Adipocyte (in vitro differentiated cells): ENCODE measurements at regions not wholly inside any gene's neighbourhood (a gene's known extent, or its start where the extent isn't known, plus 50 kb on each side); places are given as distances from the start of the nearest gene placed in this dataset.

Source experiments
- DNase-seq: peaks from one replicate; pipeline ENCODE4 v3.0.0-alpha.2; 2015; ENCODE audit warnings: low read depth
- H3K27me3 ChIP-seq: replicated peaks from 2 replicates; pipeline ENCODE4 v1.7.0; 2013; ENCODE audit warnings: mild to moderate bottlenecking, low read length, moderate library complexity; ENCODE audit not compliant: control insufficient read depth, insufficient read depth
- H3K36me3 ChIP-seq: 2 replicates; pipeline ENCODE4 v1.7.0; 2013; ENCODE audit warnings: low read length, mild to moderate bottlenecking, moderate library complexity; ENCODE audit not compliant: control insufficient read depth, insufficient read depth, severe bottlenecking
- H3K4me1 ChIP-seq: 2 replicates; pipeline ENCODE4 v1.7.0; 2013; ENCODE audit warnings: mild to moderate bottlenecking, low read length, moderate library complexity; ENCODE audit not compliant: control insufficient read depth, insufficient read depth
- H3K4me3 ChIP-seq: 2 replicates; pipeline ENCODE4 v1.7.0; 2013; ENCODE audit warnings: mild to moderate bottlenecking, low read length, moderate library complexity
- H3K9ac ChIP-seq: 2 replicates; pipeline ENCODE4 v1.7.0; 2013; ENCODE audit warnings: mild to moderate bottlenecking, low read length, moderate library complexity
- H3K9me3 ChIP-seq: 2 replicates; pipeline ENCODE4 v1.7.0; 2013; ENCODE audit warnings: mild to moderate bottlenecking, low read length, moderate library complexity; ENCODE audit not compliant: control insufficient read depth

DNA sequence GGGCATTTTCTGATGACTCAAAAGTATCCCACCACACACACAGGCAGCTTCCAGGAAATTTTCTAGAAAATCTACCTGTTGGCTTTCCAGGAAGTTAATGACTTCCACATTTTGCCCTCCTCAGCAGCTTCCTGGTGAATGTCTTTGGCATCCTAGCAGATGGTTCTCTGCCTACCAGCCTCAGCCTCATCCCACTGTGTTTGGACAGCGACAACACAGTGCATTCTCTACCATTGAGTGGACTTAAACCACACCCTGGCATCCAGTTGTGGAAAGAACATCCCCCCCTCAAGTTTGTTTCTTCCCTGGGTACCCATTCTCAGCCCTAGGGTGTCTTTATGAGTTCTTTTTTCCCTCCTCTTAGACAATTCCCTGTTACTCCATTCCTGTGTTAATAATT is 50.8 kb upstream of the GADL1 start:
- Histone ChIP-seq H3K36me3 (no peaks in the 10 kb centered on the region), H3K9ac (no peak overlapping the region), H3K9me3 (peaks cover 9% of the 10 kb centered on the region), H3K27me3 (no peaks in the 10 kb centered on the region), H3K4me3 (no peak overlapping the region), H3K4me1 (no peaks in the 10 kb centered on the region)
- no peak for DNase-seq

DNA sequence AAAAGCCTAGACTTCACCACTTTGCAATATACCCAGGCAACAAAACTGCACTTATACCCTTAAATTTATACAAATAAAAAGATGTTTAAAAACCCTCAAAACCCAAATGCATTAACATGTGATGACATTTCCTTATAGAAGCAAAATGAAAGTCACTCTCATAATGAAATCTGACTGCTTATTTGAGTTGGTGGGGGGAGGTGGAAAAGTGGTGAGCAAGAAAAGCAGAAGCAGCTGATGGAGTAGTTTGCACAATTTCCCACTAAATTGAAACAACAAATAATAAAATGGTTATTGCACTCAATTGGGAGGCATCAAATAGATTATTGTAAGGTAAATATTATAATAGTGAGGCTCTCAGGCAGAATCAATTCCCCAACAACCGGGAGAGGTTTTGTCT is 54.0 kb upstream of the GADL1 start:
- no peaks in the 10 kb centered on the region for H3K4me1 ChIP-seq
- H3K36me3 ChIP-seq = no peaks in the 10 kb centered on the region
- no peak overlapping the region for H3K4me3 ChIP-seq
- DNase-seq = no peak
- H3K9me3 ChIP-seq = peaks cover 9% of the 10 kb centered on the region
- no peaks in the 10 kb centered on the region for H3K27me3 ChIP-seq
- no peak overlapping the region for H3K9ac ChIP-seq

GRCh38 chr3:30951826-30952225 is 57.4 kb upstream of the GADL1 start:
- H3K4me3 ChIP-seq = no peak overlapping the region
- no peaks in the 10 kb centered on the region for H3K36me3 ChIP-seq
- H3K27me3 ChIP-seq = no peaks in the 10 kb centered on the region
- H3K9me3 ChIP-seq = no peaks in the 10 kb centered on the region
- no peak for DNase-seq
- no peaks in the 10 kb centered on the region for H3K4me1 ChIP-seq
- H3K9ac ChIP-seq = no peak overlapping the region

- no peaks in the 10 kb centered on the region for H3K27me3 ChIP-seq
- H3K9me3 ChIP-seq = no peaks in the 10 kb centered on the region
- H3K36me3 ChIP-seq = no peaks in the 10 kb centered on the region
- DNase-seq = no peak
- H3K4me1 ChIP-seq = no peaks in the 10 kb centered on the region
- no peak overlapping the region for H3K9ac ChIP-seq
- no peak overlapping the region for H3K4me3 ChIP-seq
These were observed 58.3 kb upstream of the GADL1 start for GRCh38 chr3:30952786-30953185.

GRCh38 chr3:30954426-30954825 is 60.0 kb upstream of the GADL1 start:
- Histone ChIP-seq H3K4me1 (no peaks in the 10 kb centered on the region), H3K27me3 (no peaks in the 10 kb centered on the region), H3K4me3 (no peak overlapping the region), H3K36me3 (no peaks in the 10 kb centered on the region), H3K9me3 (peaks cover 15% of the 10 kb centered on the region), H3K9ac (no peak overlapping the region)
- no peak for DNase-seq

- H3K9me3 ChIP-seq = peaks cover 16% of the 10 kb centered on the region
- H3K9ac ChIP-seq = no peak overlapping the region
- no peak overlapping the region for H3K4me3 ChIP-seq
- peaks cover 5% of the 10 kb centered on the region for H3K27me3 ChIP-seq
- no peak for DNase-seq
- H3K4me1 ChIP-seq = no peaks in the 10 kb centered on the region
- no peaks in the 10 kb centered on the region for H3K36me3 ChIP-seq
These were observed 67.6 kb upstream of the GADL1 start for GRCh38 chr3:30962084-30962483.

- Histone ChIP-seq H3K9me3 (peaks cover 16% of the 10 kb centered on the region), H3K27me3 (peaks cover 5% of the 10 kb centered on the region), H3K9ac (no peak overlapping the region), H3K4me3 (no peak overlapping the region), H3K36me3 (no peaks in the 10 kb centered on the region), H3K4me1 (no peaks in the 10 kb centered on the region)
- no peak for DNase-seq
These were observed 68.0 kb upstream of the GADL1 start for GRCh38 chr3:30962493-30962892.

GRCh38 chr3:30963223-30963722 is 68.8 kb upstream of the GADL1 start:
- no peak for DNase-seq
- Histone ChIP-seq H3K4me1 (no peaks in the 10 kb centered on the region), H3K36me3 (no peaks in the 10 kb centered on the region), H3K4me3 (no peak overlapping the region), H3K9ac (no peak overlapping the region), H3K9me3 (peaks cover 13% of the 10 kb centered on the region), H3K27me3 (peaks cover 5% of the 10 kb centered on the region)

- Histone ChIP-seq H3K9ac (no peak overlapping the region), H3K4me1 (no peaks in the 10 kb centered on the region), H3K9me3 (no peaks in the 10 kb centered on the region), H3K27me3 (peaks cover 5% of the 10 kb centered on the region), H3K36me3 (no peaks in the 10 kb centered on the region), H3K4me3 (no peak overlapping the region)
- DNase-seq = no peak
These were observed 70.2 kb upstream of the GADL1 start for GRCh38 chr3:30964612-30965011.

DNA sequence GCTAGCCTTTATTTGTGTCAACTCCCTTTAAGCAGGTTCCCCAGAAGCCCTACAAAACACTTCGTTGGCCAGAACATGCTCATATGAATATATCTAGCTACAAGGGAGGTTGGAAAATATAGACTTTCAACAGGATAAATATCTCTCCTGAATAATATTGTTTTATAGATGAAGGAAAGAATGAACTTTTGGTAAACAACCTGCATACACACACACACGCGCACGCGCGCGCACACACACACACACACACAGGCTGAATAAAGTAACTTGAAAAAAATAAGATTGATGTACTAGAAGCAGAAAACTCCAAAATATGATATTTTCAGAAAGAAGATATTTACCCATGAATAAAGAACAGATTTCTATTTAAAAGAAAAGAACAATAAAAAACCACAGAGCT is 72.4 kb upstream of the GADL1 start:
- no peaks in the 10 kb centered on the region for H3K36me3 ChIP-seq
- no peak overlapping the region for H3K4me3 ChIP-seq
- H3K27me3 ChIP-seq = peaks cover 5% of the 10 kb centered on the region
- no peak overlapping the region for H3K9ac ChIP-seq
- DNase-seq = no peak
- no peaks in the 10 kb centered on the region for H3K9me3 ChIP-seq
- no peaks in the 10 kb centered on the region for H3K4me1 ChIP-seq

DNA sequence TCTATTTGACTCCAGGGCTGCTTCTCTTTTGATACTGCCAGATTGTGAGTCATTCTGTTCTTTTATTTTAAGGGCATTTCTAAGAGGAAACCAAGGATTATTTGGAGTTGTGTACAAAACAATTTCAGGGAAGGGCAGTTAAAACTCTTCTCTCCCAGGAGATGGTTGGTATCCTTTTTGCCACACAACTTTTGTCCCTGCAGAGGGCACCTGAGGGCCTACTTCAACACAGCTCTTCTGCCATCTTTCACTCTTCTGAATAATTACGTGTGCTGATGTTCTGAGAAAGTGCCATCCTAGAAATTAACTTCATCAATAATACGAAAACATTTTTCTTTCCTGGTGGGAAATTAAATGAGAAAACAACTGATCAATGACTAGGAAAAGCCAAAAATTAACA is 75.7 kb upstream of the GADL1 start:
- Histone ChIP-seq H3K36me3 (no peaks in the 10 kb centered on the region), H3K4me1 (no peaks in the 10 kb centered on the region), H3K9ac (no peak overlapping the region), H3K9me3 (no peaks in the 10 kb centered on the region), H3K4me3 (no peak overlapping the region), H3K27me3 (no peaks in the 10 kb centered on the region)
- peak; percentile 12 for DNase-seq

GRCh38 chr3:30972449-30972848 is 78.0 kb upstream of the GADL1 start:
- Histone ChIP-seq H3K9ac (no peak overlapping the region), H3K4me3 (no peak overlapping the region), H3K27me3 (no peaks in the 10 kb centered on the region), H3K36me3 (no peaks in the 10 kb centered on the region), H3K4me1 (no peaks in the 10 kb centered on the region), H3K9me3 (no peaks in the 10 kb centered on the region)
- no peak for DNase-seq
